CD4-positive, alpha-beta T cell (primary cell): ENCODE measurements at regions not wholly inside any gene's neighbourhood (a gene's known extent, or its start where the extent isn't known, plus 50 kb on each side); places are given as distances from the start of the nearest gene placed in this dataset.

ENCODE experiments used
- ATAC-seq: fragments of 200-7000 bp; cut with Tn5 transposase; one replicate; pipeline ENCODE4 v1.10.0; 2022; ENCODE audit warnings: mild to moderate bottlenecking; ENCODE audit not compliant: poor library complexity
- CTCF ChIA-PET: fragments of 350-600 bp; sonication (Branson Sonifier 250); formaldehyde crosslinking; loops from one replicate; lab custom pipeline; 2021; ENCODE audit warnings: antibody characterized with exemption, inconsistent platforms; lab: Charles Lee
- POLR2A ChIA-PET: fragments of 350-600 bp; sonication (Branson Sonifier 250); formaldehyde crosslinking; loops from one replicate; lab custom pipeline; 2021; ENCODE audit warnings: antibody characterized with exemption, inconsistent platforms; lab: Charles Lee
- DNase-seq, 14 experiments: peaks; one replicate each; pipeline ENCODE4 v3.0.0-alpha.2; 2013 to 2020; ENCODE audit warnings: mixed read lengths in 2 of 14
- H3K27ac ChIP-seq, 2 donors: one replicate each; pipeline versions ENCODE4 v1.5.1 to v1.7.0; 2013; ENCODE audit warnings: low read length in 2 of 2, low read depth in 1 of 2, mild to moderate bottlenecking in 1 of 2
- H3K27me3 ChIP-seq, 2 experiments: 1 replicate in 1 of 2; 2 replicates in 1 of 2; pipeline versions ENCODE4 v1.6.1 to v1.7.0; 2013; ENCODE audit warnings: low read length in 2 of 2, control low read depth in 1 of 2, mild to moderate bottlenecking in 1 of 2, moderate library complexity in 1 of 2; ENCODE audit not compliant: insufficient read depth in 2 of 2, control insufficient read depth in 1 of 2
- H3K36me3 ChIP-seq: one replicate; pipeline ENCODE4 v1.6.1; 2013; ENCODE audit warnings: low read length, control low read depth; ENCODE audit not compliant: insufficient read depth
- H3K4me1 ChIP-seq: one replicate; pipeline ENCODE4 v1.6.1; 2013; ENCODE audit warnings: low read length, control low read depth; ENCODE audit not compliant: insufficient read depth
- H3K4me3 ChIP-seq: one replicate; pipeline ENCODE4 v1.5.1; 2013; ENCODE audit warnings: mild to moderate bottlenecking, low read length, moderate library complexity
- H3K9me3 ChIP-seq, 2 experiments: 1 replicate in 1 of 2; 2 replicates in 1 of 2; pipeline versions ENCODE4 v1.6.1 to v1.7.0; 2013; ENCODE audit warnings: low read length in 2 of 2, mild to moderate bottlenecking in 2 of 2, control low read depth in 1 of 2, moderate library complexity in 1 of 2; ENCODE audit not compliant: control insufficient read depth in 1 of 2, insufficient read depth in 1 of 2
- H3K27ac Mint-ChIP-seq: one replicate; pipeline ENCODE4 v1.8.0; 2020; ENCODE audit warnings: mixed read lengths
- H3K27me3 Mint-ChIP-seq: one replicate; pipeline ENCODE4 v1.8.0; 2021; ENCODE audit warnings: mixed read lengths
- H3K36me3 Mint-ChIP-seq: one replicate; pipeline ENCODE4 v1.8.0; 2021; ENCODE audit warnings: low read depth, mixed read lengths
- H3K4me1 Mint-ChIP-seq: one replicate; pipeline ENCODE4 v1.8.0; 2021; ENCODE audit warnings: low read depth, mixed read lengths
- H3K4me3 Mint-ChIP-seq: one replicate; pipeline ENCODE4 v1.8.0; 2020; ENCODE audit warnings: mild to moderate bottlenecking, mixed read lengths
- H3K9me3 Mint-ChIP-seq: one replicate; pipeline ENCODE4 v1.8.0; 2020; ENCODE audit warnings: mixed read lengths
- CTCF ChIP-seq: fragments of 200-600 bp; IDR thresholded peaks from one replicate; pipeline ENCODE4 v1.8.0; 2022; ENCODE audit warnings: antibody characterized with exemption, mild to moderate bottlenecking
- intact Hi-C, 2 experiments: fragments of 100-400 bp; cut with DNase I in 1 of 2; cut with micrococcal nuclease in 1 of 2; formaldehyde crosslinking; loops; one replicate each; pipeline versions ENCODE4 v1.15.1 to v1.9.0; 2023 to 2025; cut with DNase I, micrococcal nuclease

- H3K27me3 Mint-ChIP-seq = peaks cover 41% of the 10 kb centered on the region
- no peak for TF ChIP-seq CTCF
- ChIA-PET POLR2A (no interaction called here), CTCF (interaction anchor here (1.0 kb wide), 1 partner anchor 162 kb away, joined by 3 read pairs; no protein-coding TSS in a partner anchor)
- H3K4me1 Mint-ChIP-seq = no peaks in the 10 kb centered on the region
- Histone ChIP-seq H3K4me3 (no peak overlapping the region), H3K9me3 (no peaks in the 10 kb centered on the region), H3K27ac (no peak overlapping the region), H3K4me1 (no peaks in the 10 kb centered on the region), H3K36me3 (no peaks in the 10 kb centered on the region), H3K27me3 (peaks cover 0 to 4% of the 10 kb centered on the region in 2 experiments)
- H3K9me3 Mint-ChIP-seq = no peaks in the 10 kb centered on the region
- H3K4me3 Mint-ChIP-seq = no peak overlapping the region
- H3K36me3 Mint-ChIP-seq = no peaks in the 10 kb centered on the region
- DNase-seq = no peak
- intact Hi-C loops = no loop called here
- no peak overlapping the region for H3K27ac Mint-ChIP-seq
- no peak for ATAC-seq
Measured at GRCh38 chr18:49672853-49673252, 111.0 kb downstream of the LIPG start.

- H3K36me3 Mint-ChIP-seq = no peaks in the 10 kb centered on the region
- H3K9me3 Mint-ChIP-seq = no peaks in the 10 kb centered on the region
- Histone ChIP-seq H3K9me3 (peaks cover 0 to 3% of the 10 kb centered on the region in 2 experiments), H3K4me3 (no peak overlapping the region), H3K36me3 (no peaks in the 10 kb centered on the region), H3K27ac (no peak overlapping the region), H3K27me3 (peaks cover 0 to 8% of the 10 kb centered on the region in 2 experiments), H3K4me1 (no peaks in the 10 kb centered on the region)
- H3K4me1 Mint-ChIP-seq = no peaks in the 10 kb centered on the region
- no peak overlapping the region for H3K4me3 Mint-ChIP-seq
- no peak for TF ChIP-seq CTCF
- H3K27me3 Mint-ChIP-seq = peaks cover 59% of the 10 kb centered on the region
- ChIA-PET POLR2A (no interaction called here), CTCF (no interaction called here)
- DNase-seq = no peak
- intact Hi-C loops = no loop called here
- ATAC-seq = no peak
- H3K27ac Mint-ChIP-seq = no peak overlapping the region
Measured at GRCh38 chr18:49669403-49669802, 107.5 kb downstream of the LIPG start.

- no peaks in the 10 kb centered on the region for H3K4me1 ChIP-seq
- H3K27me3 Mint-ChIP-seq = peaks cover 54% of the 10 kb centered on the region
- intact Hi-C loops = no loop called here
- peaks cover 0 to 8% of the 10 kb centered on the region in 2 experiments for H3K27me3 ChIP-seq
- no peak overlapping the region for H3K4me3 ChIP-seq
- DNase-seq = no peak
- ChIA-PET CTCF (no interaction called here), POLR2A (no interaction called here)
- H3K9me3 ChIP-seq = peaks cover 0 to 8% of the 10 kb centered on the region in 2 experiments
- H3K36me3 Mint-ChIP-seq = no peaks in the 10 kb centered on the region
- no peaks in the 10 kb centered on the region for H3K36me3 ChIP-seq
- no peak for ATAC-seq
- H3K27ac Mint-ChIP-seq = no peak overlapping the region
- no peaks in the 10 kb centered on the region for H3K4me1 Mint-ChIP-seq
- H3K4me3 Mint-ChIP-seq = no peak overlapping the region
- no peak overlapping the region for H3K27ac ChIP-seq
- no peaks in the 10 kb centered on the region for H3K9me3 Mint-ChIP-seq
- TF ChIP-seq CTCF = no peak
Measured at GRCh38 chr18:49668574-49669275, 106.9 kb downstream of the LIPG start.
